Smooth muscle cell (in vitro differentiated cells): ENCODE measurements at regions not wholly inside any gene's neighbourhood (a gene's known extent, or its start where the extent isn't known, plus 50 kb on each side); places are given as distances from the start of the nearest gene placed in this dataset.

Experiments used
- DNase-seq: peaks from one replicate; lab custom pipeline; 2025; ENCODE audit not compliant: unreplicated experiment; lab: John Stamatoyannopoulos, UW
- H2AFZ ChIP-seq: fragments of 200-600 bp; sonication (generic); 2 replicates; pipeline ENCODE4 v1.6.0; 2016; ENCODE audit warnings: antibody characterized with exemption, low read depth, mild to moderate bottlenecking
- H3F3A ChIP-seq: fragments of 200-600 bp; sonication (generic); 2 replicates; pipeline ENCODE4 v1.6.0; 2017; ENCODE audit warnings: antibody characterized with exemption, low read depth
- H3K27ac ChIP-seq: fragments of 200-600 bp; sonication (generic); 2 replicates; pipeline ENCODE4 v1.5.1; 2016; ENCODE audit warnings: low read depth, mild to moderate bottlenecking
- H3K27me3 ChIP-seq: fragments of 200-600 bp; sonication (generic); 2 replicates; pipeline ENCODE4 v1.6.1; 2016; ENCODE audit warnings: low read depth, mild to moderate bottlenecking
- H3K36me3 ChIP-seq: fragments of 200-600 bp; sonication (generic); 2 replicates; pipeline ENCODE4 v1.5.1; 2016; ENCODE audit warnings: low read depth
- H3K4me1 ChIP-seq: fragments of 200-600 bp; sonication (generic); 2 replicates; pipeline ENCODE4 v1.5.1; 2016; ENCODE audit warnings: low read depth
- H3K4me2 ChIP-seq: fragments of 200-600 bp; sonication (generic); 2 replicates; pipeline ENCODE4 v1.6.0; 2016; ENCODE audit warnings: mild to moderate bottlenecking
- H3K4me3 ChIP-seq: fragments of 200-600 bp; sonication (generic); 2 replicates; pipeline ENCODE4 v1.5.1; 2016; ENCODE audit warnings: mild to moderate bottlenecking
- H3K79me2 ChIP-seq: fragments of 200-600 bp; sonication (generic); 2 replicates; pipeline ENCODE4 v1.6.0; 2016; ENCODE audit warnings: low read depth, mild to moderate bottlenecking
- H3K9ac ChIP-seq: fragments of 200-600 bp; sonication (generic); 2 replicates; pipeline ENCODE4 v1.6.0; 2016; ENCODE audit warnings: low read depth
- H3K9me3 ChIP-seq: fragments of 200-600 bp; sonication (generic); replicated peaks from 2 replicates; pipeline ENCODE4 v1.5.1; 2016; ENCODE audit warnings: low read depth
- H4K20me1 ChIP-seq: fragments of 200-600 bp; sonication (generic); 2 replicates; pipeline ENCODE4 v1.6.0; 2016; ENCODE audit warnings: low read depth
- WGBS: methylation state at CpG from one replicate; pipeline ENCODE4 v1.1.7; 2016; ENCODE audit warnings: low lambda C conversion rate; 5-methylcytosine and 5-hydroxymethylcytosine counted together
- TF ChIP-seq, protein P1 (sequence below): fragments of 200-600 bp; sonication (generic); IDR thresholded peaks from 2 replicates; pipeline ENCODE4 v1.5.1; 2017; ENCODE audit warnings: borderline replicate concordance, mild to moderate bottlenecking, antibody characterized with exemption; ENCODE audit not compliant: insufficient read depth, poor library complexity, severe bottlenecking

DNA sequence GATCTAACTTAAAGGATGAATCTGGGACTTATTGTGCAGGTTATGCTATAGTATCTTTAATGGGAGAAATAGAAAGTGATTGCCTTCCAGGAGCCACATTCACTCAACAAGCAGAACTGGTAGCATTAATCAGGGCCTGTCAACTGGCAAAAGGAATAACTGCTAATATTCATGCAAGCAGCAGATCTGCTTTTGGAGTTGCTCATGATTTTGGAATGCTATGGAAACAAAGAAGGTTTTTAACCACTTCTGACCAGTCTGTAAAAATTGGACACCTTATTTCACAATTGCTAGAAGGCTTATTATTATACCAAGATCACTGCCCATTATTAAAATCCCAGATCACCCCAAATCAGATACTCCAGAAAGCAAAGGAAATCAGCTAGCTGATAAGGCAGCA, 200.4 kb downstream of the MREG start:
- Histone ChIP-seq H3K4me2 (peak overlapping the region; percentile 24), H3K36me3 (no peaks in the 10 kb centered on the region), H3K79me2 (no peaks in the 10 kb centered on the region), H3K4me3 (no peak overlapping the region), H3F3A (peaks cover 9% of the 10 kb centered on the region), H3K9ac (no peak overlapping the region), H2AFZ (no peak overlapping the region), H4K20me1 (no peaks in the 10 kb centered on the region), H3K27ac (peak overlapping the region; percentile 63), H3K9me3 (no peaks in the 10 kb centered on the region), H3K4me1 (no peaks in the 10 kb centered on the region), H3K27me3 (no peaks in the 10 kb centered on the region)
- DNase-seq = no peak
- TF ChIP-seq, protein P1, sequence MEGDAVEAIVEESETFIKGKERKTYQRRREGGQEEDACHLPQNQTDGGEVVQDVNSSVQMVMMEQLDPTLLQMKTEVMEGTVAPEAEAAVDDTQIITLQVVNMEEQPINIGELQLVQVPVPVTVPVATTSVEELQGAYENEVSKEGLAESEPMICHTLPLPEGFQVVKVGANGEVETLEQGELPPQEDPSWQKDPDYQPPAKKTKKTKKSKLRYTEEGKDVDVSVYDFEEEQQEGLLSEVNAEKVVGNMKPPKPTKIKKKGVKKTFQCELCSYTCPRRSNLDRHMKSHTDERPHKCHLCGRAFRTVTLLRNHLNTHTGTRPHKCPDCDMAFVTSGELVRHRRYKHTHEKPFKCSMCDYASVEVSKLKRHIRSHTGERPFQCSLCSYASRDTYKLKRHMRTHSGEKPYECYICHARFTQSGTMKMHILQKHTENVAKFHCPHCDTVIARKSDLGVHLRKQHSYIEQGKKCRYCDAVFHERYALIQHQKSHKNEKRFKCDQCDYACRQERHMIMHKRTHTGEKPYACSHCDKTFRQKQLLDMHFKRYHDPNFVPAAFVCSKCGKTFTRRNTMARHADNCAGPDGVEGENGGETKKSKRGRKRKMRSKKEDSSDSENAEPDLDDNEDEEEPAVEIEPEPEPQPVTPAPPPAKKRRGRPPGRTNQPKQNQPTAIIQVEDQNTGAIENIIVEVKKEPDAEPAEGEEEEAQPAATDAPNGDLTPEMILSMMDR = no peak

- 82% methylated on average over 3 of the region's 3 CpGs for WGBS
- Histone ChIP-seq H3K9me3 (no peaks in the 10 kb centered on the region), H3K9ac (no peak overlapping the region), H3K4me1 (no peaks in the 10 kb centered on the region), H3K79me2 (no peaks in the 10 kb centered on the region), H3K4me3 (no peak overlapping the region), H2AFZ (no peak overlapping the region), H4K20me1 (no peaks in the 10 kb centered on the region), H3K27ac (no peak overlapping the region), H3K27me3 (no peaks in the 10 kb centered on the region), H3K36me3 (no peaks in the 10 kb centered on the region), H3F3A (peaks cover 12% of the 10 kb centered on the region), H3K4me2 (no peak overlapping the region)
- TF ChIP-seq, protein P1 = no peak
- DNase-seq = no peak
Observed at GRCh38 chr2:215811409-215812345, 201.7 kb downstream of the MREG start.

DNA sequence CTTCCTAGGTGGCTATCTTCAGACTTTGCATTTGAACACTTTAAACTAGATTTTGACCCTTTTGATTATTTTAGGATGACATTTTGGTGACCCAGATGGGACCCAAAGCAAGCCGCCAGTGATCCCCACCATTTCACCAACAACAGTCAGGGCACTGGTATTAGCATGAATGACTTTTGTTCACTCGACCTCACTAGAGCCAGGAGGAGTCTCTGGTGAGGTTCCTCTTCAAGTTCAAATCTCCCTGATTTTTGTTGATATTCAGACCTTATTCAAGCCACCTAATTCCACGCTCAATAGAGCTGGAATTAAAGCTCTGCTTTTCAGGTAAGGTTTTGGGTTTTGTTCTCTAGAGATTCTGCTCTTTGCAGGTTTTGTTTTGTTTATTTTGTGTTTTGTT, 202.3 kb downstream of the MREG start:
- Histone ChIP-seq H3K9ac (no peak overlapping the region), H3K79me2 (no peaks in the 10 kb centered on the region), H3K4me1 (no peaks in the 10 kb centered on the region), H3K27ac (no peak overlapping the region), H2AFZ (no peak overlapping the region), H3K36me3 (no peaks in the 10 kb centered on the region), H4K20me1 (no peaks in the 10 kb centered on the region), H3F3A (peaks cover 12% of the 10 kb centered on the region), H3K4me2 (no peak overlapping the region), H3K4me3 (no peak overlapping the region), H3K27me3 (no peaks in the 10 kb centered on the region), H3K9me3 (no peaks in the 10 kb centered on the region)
- TF ChIP-seq, protein P1 = no peak
- WGBS = 95% methylated on average over 3 of the region's 3 CpGs
- DNase-seq = no peak

DNA sequence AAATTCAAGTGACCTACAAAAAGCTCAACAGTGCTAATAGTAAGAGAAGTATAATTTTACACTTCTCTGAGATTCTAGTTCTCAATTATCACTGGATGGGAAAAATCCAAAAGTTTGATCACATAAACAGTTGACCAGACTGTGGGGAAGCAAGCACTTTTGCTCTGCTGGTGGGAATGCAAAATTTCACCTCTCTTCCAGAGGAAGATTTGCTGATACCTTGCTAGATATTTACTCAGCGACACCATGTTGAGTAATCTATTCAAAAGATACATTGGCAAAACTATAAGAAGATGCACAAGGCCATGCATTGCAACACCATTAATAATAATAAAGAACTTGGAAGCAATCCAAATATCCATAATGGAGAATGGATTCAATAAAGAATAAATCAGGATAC, 204.4 kb downstream of the MREG start:
- Histone ChIP-seq H3K27ac (peak overlapping the region; percentile 11), H3K4me1 (no peaks in the 10 kb centered on the region), H3K9ac (no peak overlapping the region), H3K79me2 (no peaks in the 10 kb centered on the region), H3K36me3 (no peaks in the 10 kb centered on the region), H3K4me2 (peak overlapping the region; percentile 80), H2AFZ (peak overlapping the region; percentile 82), H3K27me3 (no peaks in the 10 kb centered on the region), H4K20me1 (no peaks in the 10 kb centered on the region), H3K9me3 (no peaks in the 10 kb centered on the region), H3F3A (peaks cover 12% of the 10 kb centered on the region), H3K4me3 (peak overlapping the region; percentile 28)
- TF ChIP-seq, protein P1 = peak; percentile 43
- DNase-seq = no peak
- WGBS = 77% methylated on average over 1 of the region's 1 CpG
